GM18870 (cell line): ENCODE measurements at regions not wholly inside any gene's neighbourhood (a gene's known extent, or its start where the extent isn't known, plus 50 kb on each side); places are given as distances from the start of the nearest gene placed in this dataset.

ENCODE experiments used
- ATAC-seq: cut with Tn5 transposase; IDR thresholded peaks from one replicate; pipeline ENCODE4 v1.9.1; 2021; ENCODE audit warnings: moderate library complexity; ENCODE audit not compliant: unreplicated experiment

DNA sequence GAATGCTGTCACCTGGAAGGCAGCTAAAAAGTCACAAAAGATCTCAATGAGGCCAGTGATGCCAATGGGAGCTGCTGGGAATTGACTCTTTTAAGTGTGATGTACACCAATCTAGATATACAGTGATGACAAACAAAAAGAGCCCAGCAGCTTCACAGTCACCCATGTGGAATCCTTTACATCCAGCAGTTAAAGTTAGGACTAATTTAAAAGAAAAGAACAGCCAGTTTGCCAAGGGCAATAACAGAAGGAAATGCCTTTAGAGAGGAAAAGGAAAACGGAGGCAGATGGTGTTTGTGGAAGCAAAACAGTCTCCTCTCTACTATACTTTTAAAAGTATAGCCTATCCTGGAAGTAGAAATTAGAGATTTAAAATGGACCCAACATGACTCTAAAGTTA is 873.5 kb downstream of the EPHA7 start:
- no peak for ATAC-seq

DNA sequence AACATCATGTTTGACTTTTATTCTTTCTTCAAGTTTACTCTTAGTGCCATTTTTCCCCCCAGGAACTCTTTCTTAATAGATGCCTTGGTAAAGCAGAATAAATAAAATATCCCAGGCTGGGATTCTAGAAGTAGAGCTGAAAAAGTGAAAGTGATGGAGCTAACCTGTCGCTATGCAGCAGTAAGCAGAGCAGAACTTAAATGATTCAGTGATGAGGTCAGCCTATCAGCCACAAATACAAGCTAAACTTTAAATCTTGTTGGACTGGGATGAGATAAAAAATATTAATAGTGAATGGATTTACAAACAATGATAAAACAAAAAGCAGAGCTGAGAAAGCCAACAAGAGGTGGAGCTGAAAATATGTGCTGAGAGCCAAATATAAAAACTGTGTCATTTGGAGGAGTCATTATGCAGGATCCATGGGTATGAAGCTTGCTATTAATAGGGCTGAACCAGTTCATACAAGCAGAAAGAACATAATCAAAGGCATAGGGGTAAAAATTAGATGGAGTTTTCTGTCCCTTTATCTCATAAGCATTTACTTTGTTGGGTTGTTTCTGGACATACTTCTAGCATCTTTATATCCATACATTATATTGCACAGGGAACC is 877.8 kb downstream of the EPHA7 start:
- ATAC-seq, result no peak

GRCh38 chr6:92538926-92539325 is 880.4 kb downstream of the EPHA7 start:
- no peak for ATAC-seq

DNA sequence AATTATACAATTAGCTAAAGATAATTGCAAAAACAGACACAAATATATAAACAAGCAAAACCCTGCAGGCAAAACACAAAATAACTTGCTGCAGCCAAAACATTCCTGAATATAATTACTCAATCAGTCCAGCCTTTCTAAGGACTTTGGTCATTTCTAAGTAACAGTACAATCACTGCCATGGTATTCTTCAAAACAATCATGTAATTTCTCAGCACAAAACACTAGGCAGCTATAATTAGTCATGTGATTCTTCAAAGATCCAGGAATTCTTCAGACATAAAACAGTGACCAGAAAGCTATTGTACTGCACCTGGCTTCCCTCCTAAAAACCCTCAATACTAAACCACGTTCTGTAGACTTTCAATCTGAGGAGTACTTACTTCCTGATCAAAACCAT is 881.1 kb downstream of the EPHA7 start:
- ATAC-seq, result no peak

DNA sequence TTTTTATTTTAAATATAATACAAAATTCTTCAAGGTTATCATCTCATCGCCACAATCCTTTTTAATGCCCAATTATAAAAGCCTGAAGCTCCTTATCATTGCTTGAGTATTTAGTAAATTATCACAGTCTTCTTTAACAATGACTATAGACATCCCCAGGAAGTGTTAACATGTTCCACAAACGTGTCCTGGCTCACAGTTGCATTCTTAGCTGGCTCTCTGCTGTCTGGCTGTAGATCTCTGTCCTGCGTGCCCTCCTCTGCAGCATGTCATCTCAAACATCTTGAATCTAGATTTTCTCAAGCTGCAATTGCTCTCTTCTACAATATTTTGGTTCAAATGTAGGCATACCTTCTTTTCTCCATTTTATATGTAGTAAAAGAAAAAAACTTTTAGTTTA is 885.2 kb downstream of the EPHA7 start:
- no peak for ATAC-seq

- no peak for ATAC-seq
These were observed 896.8 kb downstream of the EPHA7 start for GRCh38 chr6:92522589-92522988.

- ATAC-seq, result no peak
These were observed 897.8 kb downstream of the EPHA7 start for GRCh38 chr6:92521553-92521952.

GRCh38 chr6:92510137-92510536 is 909.2 kb downstream of the EPHA7 start:
- no peak for ATAC-seq

- no peak for ATAC-seq
These were observed 911.8 kb downstream of the EPHA7 start for GRCh38 chr6:92507552-92507951.

- no peak for ATAC-seq
These were observed 914.9 kb downstream of the EPHA7 start for GRCh38 chr6:92504509-92504908.

GRCh38 chr6:92497281-92497680 is 922.1 kb downstream of the EPHA7 start:
- no peak for ATAC-seq

- ATAC-seq, result no peak
These were observed 922.8 kb downstream of the EPHA7 start for GRCh38 chr6:92496527-92496926.

- no peak for ATAC-seq
These were observed 924.1 kb downstream of the EPHA7 start for GRCh38 chr6:92495242-92495641.

DNA sequence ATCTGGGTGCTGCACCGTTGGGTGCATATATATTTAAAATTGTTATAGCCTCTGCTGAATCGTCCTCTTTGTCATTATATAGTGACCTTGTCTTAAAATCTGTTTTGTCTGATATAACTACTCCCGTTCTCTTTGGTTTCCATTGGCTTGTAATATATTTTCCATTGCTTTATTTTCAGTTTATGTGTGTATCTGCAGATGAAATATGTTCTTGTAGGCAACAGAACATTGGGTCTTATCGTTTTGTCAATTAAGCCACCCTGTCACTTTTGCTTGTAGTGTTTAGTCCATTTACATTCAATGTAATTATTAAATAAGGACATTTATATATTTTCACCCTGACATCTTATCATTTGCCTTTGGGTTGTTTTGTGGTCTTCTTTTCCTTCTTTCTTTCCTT is 933.9 kb downstream of the EPHA7 start:
- ATAC-seq, result no peak

DNA sequence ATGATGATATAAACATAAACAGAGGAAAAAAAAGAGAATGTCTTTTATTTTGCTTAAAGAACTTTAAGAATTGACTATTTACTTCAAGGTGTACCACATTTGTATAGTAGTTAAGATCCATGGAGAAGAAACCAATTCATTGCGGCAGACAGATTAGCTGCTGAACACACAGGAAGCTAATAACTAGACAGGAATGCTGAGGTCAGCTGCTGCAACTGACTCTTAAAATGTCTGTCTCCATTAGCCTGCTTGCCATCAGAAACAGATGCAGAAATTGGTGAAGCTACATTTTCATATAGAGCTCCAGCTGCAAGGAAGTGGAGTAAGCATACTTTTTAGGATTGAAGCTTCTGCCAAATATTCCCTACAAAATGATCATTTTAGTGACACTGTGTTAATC is 939.5 kb downstream of the EPHA7 start:
- no peak for ATAC-seq

DNA sequence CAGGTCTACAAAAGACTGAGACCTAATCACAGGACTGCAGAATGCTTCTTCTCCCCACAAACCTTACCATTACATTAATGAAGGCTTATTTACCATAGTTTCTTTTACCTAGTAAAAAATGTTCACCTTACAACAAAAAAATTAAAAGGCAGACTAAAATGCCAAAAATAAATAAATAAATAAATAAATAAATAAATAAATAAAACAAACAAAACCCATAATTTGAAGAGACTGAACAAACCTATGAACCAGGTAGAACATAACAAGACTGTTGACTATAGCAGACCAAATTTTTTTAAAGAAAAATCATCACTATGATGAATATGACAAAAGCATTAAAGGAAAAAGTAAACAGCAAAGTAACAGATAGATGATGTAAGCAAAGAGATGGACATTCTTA is 946.3 kb downstream of the EPHA7 start:
- no peak for ATAC-seq

DNA sequence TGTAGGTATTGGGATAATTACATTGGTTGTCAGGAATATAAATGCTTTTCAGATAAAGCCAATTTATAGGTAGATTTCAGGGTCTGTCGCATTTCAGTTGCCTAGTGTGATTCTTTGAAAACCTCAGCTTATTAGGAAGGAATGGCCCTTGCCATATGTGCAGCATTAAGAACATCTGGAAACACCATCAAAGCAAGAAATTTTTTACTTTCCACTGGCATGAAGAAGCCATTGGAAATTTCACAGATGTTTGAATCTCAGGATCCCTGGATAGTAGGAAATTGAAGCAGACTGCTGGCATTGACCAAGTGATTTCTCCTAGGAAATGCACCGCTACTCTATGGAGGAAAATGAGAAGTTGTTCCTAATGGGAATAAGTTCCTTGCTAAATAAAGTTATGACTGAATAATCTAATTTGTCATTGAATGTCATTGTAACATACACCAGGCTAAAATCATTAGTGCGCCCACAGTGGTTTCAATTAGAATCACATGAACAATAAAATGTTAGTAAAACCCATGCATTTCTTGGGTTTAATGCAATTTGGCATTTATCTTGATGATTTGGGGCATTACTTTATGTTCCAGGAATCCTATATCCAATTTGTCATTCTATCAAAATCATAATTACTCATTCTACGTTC is 950.1 kb downstream of the EPHA7 start:
- no peak for ATAC-seq

- no peak for ATAC-seq
These were observed 951.3 kb downstream of the EPHA7 start for GRCh38 chr6:92468066-92468465.

GRCh38 chr6:92460133-92460532 is 959.2 kb downstream of the EPHA7 start:
- no peak for ATAC-seq

GRCh38 chr6:92459606-92460005 is 959.8 kb downstream of the EPHA7 start:
- no peak for ATAC-seq

DNA sequence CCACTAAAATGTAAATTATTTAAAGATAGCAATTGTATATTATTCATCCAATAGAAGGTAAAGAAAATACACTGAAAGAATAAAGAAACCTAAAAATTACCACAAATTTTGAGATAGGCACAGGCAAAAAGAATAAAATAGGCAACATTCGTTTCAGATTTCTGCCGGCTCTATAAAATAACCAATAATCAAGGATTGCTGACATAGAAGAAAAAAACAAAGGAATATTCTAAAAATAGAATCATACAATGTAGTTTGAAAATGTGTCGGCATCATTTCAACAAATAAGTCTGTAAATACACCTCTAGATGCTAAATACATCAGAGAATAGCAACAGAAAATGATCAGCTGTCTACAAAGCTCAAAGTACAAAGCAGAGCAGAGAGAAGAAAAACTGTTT is 973.3 kb downstream of the EPHA7 start:
- ATAC-seq, result no peak

DNA sequence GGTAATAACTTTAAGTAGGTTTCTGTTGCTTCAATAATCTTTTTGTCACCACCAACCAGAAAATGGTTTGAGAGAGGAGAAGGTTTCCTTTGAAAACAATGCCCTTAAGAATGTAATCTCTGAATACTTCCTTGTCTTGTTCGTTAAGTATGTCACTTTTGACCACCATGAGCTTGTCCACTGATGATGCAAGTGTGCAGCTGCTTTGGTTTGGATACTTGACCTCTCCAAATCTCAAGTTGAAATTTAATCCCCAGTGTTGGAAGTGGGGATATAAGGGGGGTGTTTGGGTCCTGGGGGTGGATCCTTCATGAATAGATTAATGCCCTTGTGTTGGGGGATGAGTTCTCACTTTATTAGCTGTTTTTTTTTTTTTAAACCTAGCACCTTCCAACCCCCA is 985.4 kb downstream of the EPHA7 start:
- no peak for ATAC-seq

GRCh38 chr6:92431502-92431901 is 987.9 kb downstream of the EPHA7 start:
- ATAC-seq, result no peak
